GM06990 (cell line): ENCODE measurements at regions not wholly inside any gene's neighbourhood (a gene's known extent, or its start where the extent isn't known, plus 50 kb on each side); places are given as distances from the start of the nearest gene placed in this dataset.

ENCODE experiments used
- DNase-seq: peaks from one replicate; pipeline ENCODE4 v3.0.0-alpha.2; 2011; ENCODE audit not compliant: insufficient read length; ENCODE audit errors: extremely low read depth
- H3K27me3 ChIP-seq: replicated peaks from 2 replicates; pipeline ENCODE4 v1.6.0; 2011; ENCODE audit warnings: low read length; ENCODE audit not compliant: control insufficient read depth, insufficient read depth
- H3K36me3 ChIP-seq: 2 replicates; pipeline ENCODE4 v1.5.1; 2011; ENCODE audit warnings: low read length; ENCODE audit not compliant: control insufficient read depth, insufficient read depth
- H3K4me3 ChIP-seq: replicated peaks from 2 replicates; pipeline ENCODE4 v1.5.1; 2011; ENCODE audit warnings: low read depth, mild to moderate bottlenecking, control low read depth, low read length
- TF ChIP-seq, protein P1 (sequence below): IDR thresholded peaks from 2 replicates; pipeline ENCODE4 v1.5.1; 2011; ENCODE audit warnings: low read length, control low read depth, mild to moderate bottlenecking, inconsistent platforms; ENCODE audit not compliant: insufficient read depth, poor library complexity, severe bottlenecking

GRCh38 chr3:118597184-118597583 is 437.5 kb downstream of the IGSF11 start:
- TF ChIP-seq, protein P1, sequence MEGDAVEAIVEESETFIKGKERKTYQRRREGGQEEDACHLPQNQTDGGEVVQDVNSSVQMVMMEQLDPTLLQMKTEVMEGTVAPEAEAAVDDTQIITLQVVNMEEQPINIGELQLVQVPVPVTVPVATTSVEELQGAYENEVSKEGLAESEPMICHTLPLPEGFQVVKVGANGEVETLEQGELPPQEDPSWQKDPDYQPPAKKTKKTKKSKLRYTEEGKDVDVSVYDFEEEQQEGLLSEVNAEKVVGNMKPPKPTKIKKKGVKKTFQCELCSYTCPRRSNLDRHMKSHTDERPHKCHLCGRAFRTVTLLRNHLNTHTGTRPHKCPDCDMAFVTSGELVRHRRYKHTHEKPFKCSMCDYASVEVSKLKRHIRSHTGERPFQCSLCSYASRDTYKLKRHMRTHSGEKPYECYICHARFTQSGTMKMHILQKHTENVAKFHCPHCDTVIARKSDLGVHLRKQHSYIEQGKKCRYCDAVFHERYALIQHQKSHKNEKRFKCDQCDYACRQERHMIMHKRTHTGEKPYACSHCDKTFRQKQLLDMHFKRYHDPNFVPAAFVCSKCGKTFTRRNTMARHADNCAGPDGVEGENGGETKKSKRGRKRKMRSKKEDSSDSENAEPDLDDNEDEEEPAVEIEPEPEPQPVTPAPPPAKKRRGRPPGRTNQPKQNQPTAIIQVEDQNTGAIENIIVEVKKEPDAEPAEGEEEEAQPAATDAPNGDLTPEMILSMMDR = no peak
- Histone ChIP-seq H3K27me3 (no peaks in the 10 kb centered on the region), H3K4me3 (no peak overlapping the region), H3K36me3 (no peaks in the 10 kb centered on the region)
- DNase-seq = no peak

DNA sequence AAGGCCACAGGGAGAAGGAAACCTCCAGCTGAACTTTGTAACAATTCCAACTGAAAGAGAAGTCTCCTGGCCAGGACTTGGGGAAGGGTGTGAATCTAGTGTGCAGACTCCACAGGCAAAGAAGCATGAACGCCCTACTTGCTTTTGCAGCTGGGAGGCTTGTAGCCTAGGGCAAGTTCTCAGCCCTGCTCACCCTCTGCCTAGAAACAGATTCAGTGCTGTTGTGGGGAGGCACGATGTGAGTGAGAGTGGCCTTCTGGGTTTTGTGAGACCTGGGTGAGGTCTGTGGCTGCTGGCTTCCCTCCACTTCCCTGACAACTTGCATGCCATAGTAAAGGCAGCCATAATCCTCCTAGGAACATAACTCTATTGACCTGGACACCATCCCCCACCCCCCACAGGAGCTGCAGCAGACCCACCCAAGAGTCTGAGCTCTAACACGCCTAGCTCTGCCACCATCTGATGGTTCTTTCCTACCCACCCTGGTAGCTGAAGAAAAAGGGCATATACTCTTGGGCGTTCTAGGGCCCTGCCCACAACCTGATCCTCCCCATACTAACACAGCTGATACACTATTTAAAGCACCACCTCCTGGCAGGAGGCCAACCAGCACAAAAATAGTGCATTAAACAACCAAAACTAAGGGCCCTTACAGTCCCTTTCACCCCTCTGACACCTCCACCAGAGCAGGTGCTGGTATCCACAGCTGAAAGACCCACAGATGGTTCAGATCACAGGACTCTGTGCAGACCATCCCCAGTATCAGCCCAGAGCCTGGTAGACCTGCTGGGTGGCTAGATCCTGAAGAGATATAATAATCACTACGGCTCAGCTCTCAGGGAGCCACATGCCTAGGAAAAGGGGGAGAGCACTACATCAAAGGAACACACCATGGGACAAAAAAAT is 426.5 kb downstream of the IGSF11 start:
- Histone ChIP-seq H3K4me3 (no peak overlapping the region), H3K27me3 (no peaks in the 10 kb centered on the region), H3K36me3 (no peaks in the 10 kb centered on the region; the same call in 1 of the 2 replicates)
- TF ChIP-seq, protein P1 = no peak
- no peak for DNase-seq

- TF ChIP-seq, protein P1 = no peak
- H3K27me3 ChIP-seq = no peaks in the 10 kb centered on the region
- H3K36me3 ChIP-seq = no peaks in the 10 kb centered on the region
- no peak overlapping the region for H3K4me3 ChIP-seq
- no peak for DNase-seq
These were observed 416.2 kb downstream of the IGSF11 start for GRCh38 chr3:118618247-118619040.

DNA sequence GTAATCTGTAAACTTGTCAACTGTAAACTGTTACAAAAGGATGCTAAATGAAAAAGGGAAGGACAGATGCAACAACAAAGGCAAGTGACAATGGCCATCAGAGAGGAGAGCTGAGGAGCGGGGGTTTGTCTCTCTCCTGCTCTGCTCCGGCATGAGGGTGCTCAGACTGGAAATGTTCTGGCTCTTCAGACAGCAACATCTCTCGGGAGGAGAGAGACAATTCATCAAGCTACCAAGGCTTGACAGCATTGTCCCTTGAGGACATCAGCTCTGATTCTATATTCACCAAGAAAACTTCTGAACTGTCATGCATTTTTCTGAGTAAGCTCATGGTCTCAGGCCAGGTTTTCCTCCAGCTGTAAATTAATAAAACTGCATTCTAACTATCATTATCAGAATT is 408.2 kb downstream of the IGSF11 start:
- no peaks in the 10 kb centered on the region for H3K36me3 ChIP-seq
- no peak for DNase-seq
- H3K27me3 ChIP-seq = no peaks in the 10 kb centered on the region
- no peak overlapping the region for H3K4me3 ChIP-seq
- TF ChIP-seq, protein P1 = no peak

- no peak overlapping the region for H3K4me3 ChIP-seq
- TF ChIP-seq, protein P1 = peak; percentile 89
- no peaks in the 10 kb centered on the region for H3K27me3 ChIP-seq
- peak; percentile 29 for DNase-seq
- H3K36me3 ChIP-seq = no peaks in the 10 kb centered on the region
These were observed 405.8 kb downstream of the IGSF11 start for GRCh38 chr3:118628704-118629341.
